ENCODE measurements at regions not wholly inside any gene's neighbourhood (a gene's known extent, or its start where the extent isn't known, plus 50 kb on each side); places are given as distances from the start of the nearest gene placed in this dataset.
A peak's percentile ranks its signal among the peaks of the same experiment; 100 is the strongest.
"Not testable (repeated sequence)": the region's sequence is repeated elsewhere in the genome, so short reads cannot be mapped to it uniquely, and the experiment has no call there.

GRCh38 chr2:121833358-121833723 is 77.9 kb downstream of the TSN start:
- no peak for TF ChIP-seq CTCF (conservative IDR thresholded peaks at IDR 0.05)
- Mint-ChIP-seq H3K4me3 (no peak overlapping the region), H3K4me1 (peaks cover 27% of the 10 kb centered on the region), H3K27me3 (ENCODE audit: low read depth) (no peaks in the 10 kb centered on the region), H3K36me3 (ENCODE audit: low read depth) (peaks cover 6% of the 10 kb centered on the region), H3K27ac (ENCODE audit: unreplicated experiment) (no peak overlapping the region), H3K9me3 (peaks cover 8% of the 10 kb centered on the region)
- no peak for DNase-seq (ENCODE audit: low read depth, low spot score)

- peaks cover 17% of the 10 kb centered on the region for H3K4me1 Mint-ChIP-seq
- no peaks in the 10 kb centered on the region for H3K27me3 Mint-ChIP-seq (ENCODE audit: low read depth)
- peak overlapping the region; percentile 14 for H3K27ac Mint-ChIP-seq (ENCODE audit: unreplicated experiment)
- peaks cover 6% of the 10 kb centered on the region for H3K36me3 Mint-ChIP-seq (ENCODE audit: low read depth)
- peaks cover 8% of the 10 kb centered on the region for H3K9me3 Mint-ChIP-seq
- no peak for DNase-seq (ENCODE audit: low read depth, low spot score)
- no peak for TF ChIP-seq CTCF (conservative IDR thresholded peaks at IDR 0.05)
- no peak overlapping the region for H3K4me3 Mint-ChIP-seq
Measured at GRCh38 chr2:121836611-121837010, 81.2 kb downstream of the TSN start.

- DNase-seq (ENCODE audit: low read depth, low spot score), result no peak
- no peak overlapping the region for H3K4me3 Mint-ChIP-seq
- H3K36me3 Mint-ChIP-seq (ENCODE audit: low read depth), result peaks cover 6% of the 10 kb centered on the region
- H3K27me3 Mint-ChIP-seq (ENCODE audit: low read depth), result no peaks in the 10 kb centered on the region
- TF ChIP-seq CTCF (conservative IDR thresholded peaks at IDR 0.05), result no peak
- H3K27ac Mint-ChIP-seq (ENCODE audit: unreplicated experiment), result no peak overlapping the region
- H3K9me3 Mint-ChIP-seq, result peaks cover 8% of the 10 kb centered on the region
- peaks cover 10% of the 10 kb centered on the region for H3K4me1 Mint-ChIP-seq
Measured at GRCh38 chr2:121837591-121837990, 82.1 kb downstream of the TSN start.

- Mint-ChIP-seq H3K4me1 (no peaks in the 10 kb centered on the region), H3K27me3 (ENCODE audit: low read depth) (no peaks in the 10 kb centered on the region), H3K36me3 (ENCODE audit: low read depth) (peaks cover 6% of the 10 kb centered on the region), H3K27ac (ENCODE audit: unreplicated experiment) (no peak overlapping the region), H3K4me3 (no peak overlapping the region), H3K9me3 (peaks cover 8% of the 10 kb centered on the region)
- TF ChIP-seq CTCF (conservative IDR thresholded peaks at IDR 0.05), result no peak
- DNase-seq (ENCODE audit: low read depth, low spot score), result no peak
Measured at GRCh38 chr2:121838551-121838950, 83.1 kb downstream of the TSN start.

- Mint-ChIP-seq H3K4me3 (no peak overlapping the region), H3K27ac (ENCODE audit: unreplicated experiment) (no peak overlapping the region), H3K9me3 (peaks cover 8% of the 10 kb centered on the region), H3K4me1 (no peaks in the 10 kb centered on the region), H3K36me3 (ENCODE audit: low read depth) (peaks cover 6% of the 10 kb centered on the region), H3K27me3 (ENCODE audit: low read depth) (no peaks in the 10 kb centered on the region)
- DNase-seq (ENCODE audit: low read depth, low spot score), result no peak
- TF ChIP-seq CTCF (conservative IDR thresholded peaks at IDR 0.05), result no peak
Measured at GRCh38 chr2:121839584-121839983, 84.1 kb downstream of the TSN start.

GRCh38 chr2:121849236-121849635 is 93.8 kb downstream of the TSN start:
- no peak for TF ChIP-seq CTCF (conservative IDR thresholded peaks at IDR 0.05)
- Mint-ChIP-seq H3K36me3 (ENCODE audit: low read depth) (no peaks in the 10 kb centered on the region), H3K27ac (ENCODE audit: unreplicated experiment) (no peak overlapping the region), H3K27me3 (ENCODE audit: low read depth) (no peaks in the 10 kb centered on the region), H3K4me3 (no peak overlapping the region), H3K4me1 (no peaks in the 10 kb centered on the region), H3K9me3 (peaks cover 2% of the 10 kb centered on the region)
- DNase-seq (ENCODE audit: low read depth, low spot score), result no peak

GRCh38 chr2:121853149-121853548 is 97.7 kb downstream of the TSN start:
- DNase-seq (ENCODE audit: low read depth, low spot score); H3K9me3 Mint-ChIP-seq; H3K27ac Mint-ChIP-seq (ENCODE audit: unreplicated experiment); H3K4me1 Mint-ChIP-seq; H3K4me3 Mint-ChIP-seq; H3K27me3 Mint-ChIP-seq (ENCODE audit: low read depth); H3K36me3 Mint-ChIP-seq (ENCODE audit: low read depth): not testable (repeated sequence)

Data from neural crest cell (in vitro differentiated cells).